ENCODE measurements at regions not wholly inside any gene's neighbourhood (a gene's known extent, or its start where the extent isn't known, plus 50 kb on each side); places are given as distances from the start of the nearest gene placed in this dataset.

DNA sequence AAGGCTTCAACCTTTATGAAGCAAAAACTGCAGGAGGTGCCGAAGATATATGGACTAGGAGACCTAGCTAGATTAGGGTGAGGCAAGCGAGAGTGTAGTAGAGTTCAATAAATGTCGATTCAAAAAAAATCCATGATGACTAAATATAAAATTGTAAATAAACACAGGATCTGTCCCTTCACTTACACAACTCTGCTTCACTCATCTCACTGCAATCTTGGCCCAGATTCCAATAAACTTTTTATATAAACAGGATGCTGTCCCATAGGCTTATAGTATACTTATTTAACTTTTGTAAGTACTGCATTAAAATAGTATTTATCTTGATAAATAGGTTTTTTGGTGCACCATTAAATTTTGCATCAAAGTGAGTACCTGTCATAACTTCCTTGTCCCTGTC is 648.4 kb upstream of the NRSN1 start:
- no peaks in the 10 kb centered on the region for H3K4me1 ChIP-seq (ENCODE audit: insufficient read depth, low read length, poor library complexity, severe bottlenecking)
- H3K9me3 ChIP-seq (ENCODE audit: insufficient read depth, low read depth, low read length): no peaks in the 10 kb centered on the region
- H2AFZ ChIP-seq (ENCODE audit: low read length): no peak overlapping the region
- no peaks in the 10 kb centered on the region for H3F3A ChIP-seq (ENCODE audit: low read depth)
- H3K9ac ChIP-seq (ENCODE audit: low read depth, low read length, poor library complexity, severe bottlenecking): no peak overlapping the region
- TF ChIP-seq EZH2phosphoT487 (IDR thresholded peaks at IDR 0.05; ENCODE audit: borderline replicate concordance): no peak
- TF ChIP-seq, protein P1, sequence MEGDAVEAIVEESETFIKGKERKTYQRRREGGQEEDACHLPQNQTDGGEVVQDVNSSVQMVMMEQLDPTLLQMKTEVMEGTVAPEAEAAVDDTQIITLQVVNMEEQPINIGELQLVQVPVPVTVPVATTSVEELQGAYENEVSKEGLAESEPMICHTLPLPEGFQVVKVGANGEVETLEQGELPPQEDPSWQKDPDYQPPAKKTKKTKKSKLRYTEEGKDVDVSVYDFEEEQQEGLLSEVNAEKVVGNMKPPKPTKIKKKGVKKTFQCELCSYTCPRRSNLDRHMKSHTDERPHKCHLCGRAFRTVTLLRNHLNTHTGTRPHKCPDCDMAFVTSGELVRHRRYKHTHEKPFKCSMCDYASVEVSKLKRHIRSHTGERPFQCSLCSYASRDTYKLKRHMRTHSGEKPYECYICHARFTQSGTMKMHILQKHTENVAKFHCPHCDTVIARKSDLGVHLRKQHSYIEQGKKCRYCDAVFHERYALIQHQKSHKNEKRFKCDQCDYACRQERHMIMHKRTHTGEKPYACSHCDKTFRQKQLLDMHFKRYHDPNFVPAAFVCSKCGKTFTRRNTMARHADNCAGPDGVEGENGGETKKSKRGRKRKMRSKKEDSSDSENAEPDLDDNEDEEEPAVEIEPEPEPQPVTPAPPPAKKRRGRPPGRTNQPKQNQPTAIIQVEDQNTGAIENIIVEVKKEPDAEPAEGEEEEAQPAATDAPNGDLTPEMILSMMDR (conservative IDR thresholded peaks at IDR 0.05; ENCODE audit: low read length): no peak
- no peak overlapping the region for H3K4me3 ChIP-seq (ENCODE audit: low read length, poor library complexity, severe bottlenecking)
- H4K20me1 ChIP-seq (ENCODE audit: insufficient read depth, low read length, poor library complexity, severe bottlenecking): no peaks in the 10 kb centered on the region
- H3K27me3 ChIP-seq (ENCODE audit: insufficient read depth, low read length, poor library complexity, severe bottlenecking): no peaks in the 10 kb centered on the region
- H3K9me2 ChIP-seq (replicated peaks; ENCODE audit: low read depth, low read length): no peaks in the 10 kb centered on the region
- H3K4me2 ChIP-seq (ENCODE audit: low read depth, low read length, poor library complexity, severe bottlenecking): no peak overlapping the region
- no peaks in the 10 kb centered on the region for H3K79me2 ChIP-seq (ENCODE audit: insufficient read depth, low read length)
- H3K36me3 ChIP-seq (ENCODE audit: insufficient read depth, low read length): no peaks in the 10 kb centered on the region

DNA sequence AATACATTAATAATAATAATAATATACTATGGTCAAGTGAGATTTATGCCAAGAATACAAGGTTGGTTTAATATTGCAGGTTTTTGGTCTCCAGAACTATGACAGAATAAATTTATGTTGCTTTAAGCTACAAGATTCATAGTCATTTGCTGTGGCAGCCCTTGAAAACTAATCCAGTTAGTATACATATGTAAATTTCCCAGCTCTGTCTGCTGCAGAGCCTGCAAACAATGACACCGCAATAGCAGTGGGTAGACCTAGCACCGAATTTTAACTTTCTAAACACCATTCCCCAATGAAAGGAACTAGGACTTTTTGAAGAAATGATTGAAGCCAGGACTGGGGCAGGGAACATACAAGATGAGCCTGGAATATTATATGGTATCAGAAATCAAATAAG is 647.7 kb upstream of the NRSN1 start:
- Histone ChIP-seq H2AFZ (ENCODE audit: low read length) (no peak overlapping the region), H3K9me2 (replicated peaks; ENCODE audit: low read depth, low read length) (no peaks in the 10 kb centered on the region), H3K4me2 (ENCODE audit: low read depth, low read length, poor library complexity, severe bottlenecking) (no peak overlapping the region), H3F3A (ENCODE audit: low read depth) (no peaks in the 10 kb centered on the region), H3K4me1 (ENCODE audit: insufficient read depth, low read length, poor library complexity, severe bottlenecking) (no peaks in the 10 kb centered on the region), H3K79me2 (ENCODE audit: insufficient read depth, low read length) (no peaks in the 10 kb centered on the region), H3K4me3 (ENCODE audit: low read length, poor library complexity, severe bottlenecking) (no peak overlapping the region), H4K20me1 (ENCODE audit: insufficient read depth, low read length, poor library complexity, severe bottlenecking) (no peaks in the 10 kb centered on the region), H3K9me3 (ENCODE audit: insufficient read depth, low read depth, low read length) (no peaks in the 10 kb centered on the region), H3K9ac (ENCODE audit: low read depth, low read length, poor library complexity, severe bottlenecking) (no peak overlapping the region), H3K27me3 (ENCODE audit: insufficient read depth, low read length, poor library complexity, severe bottlenecking) (no peaks in the 10 kb centered on the region), H3K36me3 (ENCODE audit: insufficient read depth, low read length) (no peaks in the 10 kb centered on the region)
- TF ChIP-seq, protein P1 (conservative IDR thresholded peaks at IDR 0.05; ENCODE audit: low read length): no peak
- no peak for TF ChIP-seq EZH2phosphoT487 (IDR thresholded peaks at IDR 0.05; ENCODE audit: borderline replicate concordance)

DNA sequence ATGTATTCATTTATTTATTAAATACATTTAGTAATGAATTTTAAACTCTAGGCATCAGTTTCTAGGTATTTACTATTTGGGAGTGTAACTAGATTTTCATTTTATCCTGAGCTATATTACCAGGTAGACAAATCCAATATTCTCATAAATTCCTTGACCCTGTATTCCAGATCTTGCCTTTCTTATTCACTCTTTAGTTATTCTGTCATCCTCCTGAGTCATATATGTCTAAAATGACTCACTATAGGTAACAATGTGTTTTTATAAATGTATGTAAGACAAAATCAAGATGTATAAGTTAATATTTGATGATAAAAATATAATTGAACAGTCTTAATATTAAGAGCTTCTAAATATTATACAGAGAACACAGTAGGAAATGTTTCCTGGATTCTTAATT is 642.1 kb upstream of the NRSN1 start:
- Histone ChIP-seq H3K4me1 (ENCODE audit: insufficient read depth, low read length, poor library complexity, severe bottlenecking) (no peaks in the 10 kb centered on the region), H3K9me2 (replicated peaks; ENCODE audit: low read depth, low read length) (no peaks in the 10 kb centered on the region), H3K79me2 (ENCODE audit: insufficient read depth, low read length) (no peaks in the 10 kb centered on the region), H4K20me1 (ENCODE audit: insufficient read depth, low read length, poor library complexity, severe bottlenecking) (no peaks in the 10 kb centered on the region), H2AFZ (ENCODE audit: low read length) (no peak overlapping the region), H3F3A (ENCODE audit: low read depth) (no peaks in the 10 kb centered on the region), H3K36me3 (ENCODE audit: insufficient read depth, low read length) (no peaks in the 10 kb centered on the region), H3K9me3 (ENCODE audit: insufficient read depth, low read depth, low read length) (no peaks in the 10 kb centered on the region), H3K4me3 (ENCODE audit: low read length, poor library complexity, severe bottlenecking) (no peak overlapping the region), H3K4me2 (ENCODE audit: low read depth, low read length, poor library complexity, severe bottlenecking) (no peak overlapping the region), H3K9ac (ENCODE audit: low read depth, low read length, poor library complexity, severe bottlenecking) (no peak overlapping the region), H3K27me3 (ENCODE audit: insufficient read depth, low read length, poor library complexity, severe bottlenecking) (no peaks in the 10 kb centered on the region)
- TF ChIP-seq EZH2phosphoT487 (IDR thresholded peaks at IDR 0.05; ENCODE audit: borderline replicate concordance): no peak
- TF ChIP-seq, protein P1 (conservative IDR thresholded peaks at IDR 0.05; ENCODE audit: low read length): no peak

All from Loucy (cell line).